HG03139 (cell line): ENCODE measurements at regions not wholly inside any gene's neighbourhood (a gene's known extent, or its start where the extent isn't known, plus 50 kb on each side); places are given as distances from the start of the nearest gene placed in this dataset.
"Not testable (repeated sequence)": the region's sequence is repeated elsewhere in the genome, so short reads cannot be mapped to it uniquely, and the experiment has no call there.

Experiments used
- ATAC-seq: cut with Tn5 transposase; IDR thresholded peaks from one replicate; pipeline ENCODE4 v1.9.1; 2021; ENCODE audit not compliant: unreplicated experiment

DNA sequence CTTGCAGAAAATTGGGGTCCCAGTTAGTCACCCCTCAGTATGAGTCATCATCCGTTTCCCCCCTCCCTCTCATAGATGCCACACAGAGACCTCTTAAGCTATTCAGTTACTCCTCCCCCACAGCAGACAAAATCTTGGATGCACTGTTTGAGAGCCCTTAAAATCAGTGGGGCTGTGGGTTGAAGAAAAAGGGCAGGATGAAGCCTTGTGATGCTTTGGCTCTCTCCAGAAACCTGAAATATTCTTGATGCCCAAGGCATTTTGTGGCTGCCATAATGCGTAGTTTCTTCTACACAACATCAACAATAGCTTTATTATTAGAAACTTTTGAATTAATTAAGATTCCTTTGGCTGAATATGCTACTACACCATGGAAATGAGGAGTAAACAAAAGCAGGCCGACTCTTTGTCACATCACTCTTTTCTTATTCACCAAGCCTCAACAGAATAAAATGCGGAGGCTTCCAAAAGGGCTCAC is 133.8 kb downstream of the MRPS30 start:
- no peak for ATAC-seq

DNA sequence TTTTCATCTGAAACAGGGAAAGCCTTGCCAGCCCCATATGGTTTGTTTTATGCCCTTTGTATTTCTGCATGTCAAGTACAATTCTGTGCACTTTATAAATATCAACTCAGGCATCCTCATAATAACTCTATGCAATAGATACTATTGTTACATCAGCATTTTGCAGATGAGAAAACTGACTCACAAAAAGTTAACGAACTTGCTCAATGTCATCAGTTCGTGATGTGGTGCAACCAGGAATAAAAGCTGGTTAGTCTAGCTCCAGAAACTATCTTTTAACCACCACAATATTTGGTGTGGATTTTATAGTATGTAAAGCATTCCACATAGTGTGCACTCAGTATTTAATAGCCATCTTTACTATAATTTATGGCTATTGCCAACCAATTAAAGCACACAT is 134.9 kb downstream of the MRPS30 start:
- ATAC-seq, result no peak

DNA sequence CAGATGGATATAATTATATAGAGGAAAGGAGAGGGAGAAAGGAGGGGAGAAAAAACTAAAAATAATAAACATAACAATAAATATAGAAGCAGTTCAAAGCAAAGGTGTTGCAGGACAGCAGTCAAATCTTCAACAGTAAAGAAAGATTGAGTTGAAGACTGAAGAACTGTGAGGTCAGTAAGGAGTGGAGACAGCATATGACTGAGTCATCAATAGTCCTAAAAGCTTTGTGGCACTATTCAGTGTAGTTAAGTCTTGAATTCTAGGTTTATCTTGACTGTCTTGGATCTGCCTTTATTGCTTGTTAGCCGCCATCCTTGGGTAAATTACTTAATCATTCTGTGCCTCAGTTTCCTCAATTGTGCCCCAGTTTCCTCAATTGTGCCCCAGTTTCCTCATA is 137.0 kb downstream of the MRPS30 start:
- ATAC-seq, result no peak

DNA sequence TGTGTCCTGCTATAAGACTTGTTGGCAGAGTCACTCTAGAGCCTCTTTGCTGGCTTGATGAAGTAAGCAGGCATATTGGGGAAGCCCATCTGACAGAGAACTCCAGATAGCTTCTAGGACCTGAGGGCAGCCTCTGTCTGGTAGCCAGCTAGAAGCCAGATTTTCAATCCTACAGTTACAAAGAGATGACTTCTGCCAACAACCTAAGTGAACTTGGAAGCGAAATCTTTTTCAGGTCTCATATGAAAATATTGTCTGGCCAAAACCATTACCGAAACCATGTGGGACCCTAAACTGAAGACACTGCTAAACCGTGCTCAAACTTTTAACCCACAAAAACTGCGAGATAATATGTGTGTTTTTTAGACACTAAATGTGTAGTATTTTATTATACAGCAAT is 140.9 kb downstream of the MRPS30 start:
- no peak for ATAC-seq

DNA sequence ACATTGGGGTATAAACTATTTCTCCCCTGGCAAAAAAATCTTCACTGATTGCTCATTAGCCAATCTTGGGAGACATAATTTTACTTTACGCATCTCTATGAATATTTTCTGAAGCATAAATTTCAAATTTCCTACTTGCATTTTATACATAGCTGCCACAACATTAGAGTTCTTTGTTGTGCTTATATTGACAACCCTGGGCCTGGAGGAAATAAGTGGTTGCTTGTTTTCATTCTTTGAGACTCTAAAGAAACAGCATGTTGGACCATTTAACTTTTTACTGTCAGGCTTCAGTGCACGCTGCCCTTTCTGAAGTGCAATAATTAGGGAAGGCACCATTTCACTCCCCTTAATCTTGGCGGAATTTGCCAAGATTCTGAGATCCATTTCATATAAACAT is 142.6 kb downstream of the MRPS30 start:
- no peak for ATAC-seq

DNA sequence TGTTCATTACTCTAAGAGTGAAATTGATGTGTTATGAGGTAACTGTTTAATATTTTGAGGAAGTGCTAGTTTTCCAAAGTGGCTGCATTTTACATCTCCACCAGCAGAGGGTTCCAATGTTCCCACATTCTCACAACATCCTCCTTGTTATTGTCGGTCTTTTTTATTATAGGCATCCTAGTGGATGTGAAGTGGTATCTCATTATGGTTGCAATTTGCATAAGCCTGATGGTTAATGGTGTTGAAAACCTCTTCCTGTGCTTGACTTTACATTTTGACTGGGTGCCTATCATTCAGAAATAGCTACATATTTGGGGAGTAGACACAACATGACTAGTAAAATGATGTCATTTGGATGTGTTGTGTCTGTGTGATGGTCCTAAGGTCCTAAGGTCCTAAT is 143.6 kb downstream of the MRPS30 start:
- peak; percentile 64 for ATAC-seq

DNA sequence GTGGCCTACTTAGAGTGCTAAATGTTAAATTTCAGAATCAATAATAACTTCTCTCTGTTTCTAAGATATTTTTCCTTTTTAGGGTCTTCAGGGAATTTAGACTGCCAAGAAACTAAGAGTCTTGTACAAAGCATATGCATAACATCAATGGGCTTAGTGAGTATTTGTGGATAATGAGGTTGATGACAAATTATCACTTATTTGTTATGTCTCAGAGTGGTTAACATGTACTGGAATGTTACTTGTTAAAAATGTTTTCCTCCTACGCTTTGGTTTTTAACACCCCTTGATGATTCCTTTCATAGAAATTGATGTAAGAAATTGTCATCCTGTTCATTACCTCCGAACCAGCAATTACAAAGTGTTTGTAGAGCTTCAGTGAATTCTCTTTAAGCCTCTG is 144.3 kb downstream of the MRPS30 start:
- no peak for ATAC-seq

DNA sequence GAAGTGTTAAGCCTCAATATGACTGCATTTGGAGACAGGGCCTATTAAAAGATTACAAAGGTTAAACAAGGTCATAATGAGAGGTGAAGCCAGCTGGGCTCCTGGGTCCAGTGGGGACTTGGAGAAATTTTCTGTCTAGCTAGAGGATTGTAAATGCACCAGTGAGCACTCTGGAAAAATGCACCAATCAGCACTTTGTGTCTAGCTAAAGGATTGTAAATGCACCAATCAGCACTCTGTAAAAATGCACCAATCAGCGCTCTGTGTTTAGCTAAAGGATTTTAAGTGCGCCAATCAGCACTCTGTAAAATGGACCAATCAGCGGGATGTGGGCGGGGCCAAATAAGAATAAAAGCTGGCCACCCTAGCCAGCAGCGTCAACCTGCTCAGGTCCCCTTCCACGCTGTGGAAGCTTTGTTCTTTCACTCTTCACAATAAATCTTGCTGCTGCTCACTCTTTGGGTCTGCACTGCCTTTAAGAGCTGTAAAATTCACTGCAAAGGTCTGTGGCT is 150.3 kb downstream of the MRPS30 start:
- not testable (repeated sequence) for ATAC-seq

DNA sequence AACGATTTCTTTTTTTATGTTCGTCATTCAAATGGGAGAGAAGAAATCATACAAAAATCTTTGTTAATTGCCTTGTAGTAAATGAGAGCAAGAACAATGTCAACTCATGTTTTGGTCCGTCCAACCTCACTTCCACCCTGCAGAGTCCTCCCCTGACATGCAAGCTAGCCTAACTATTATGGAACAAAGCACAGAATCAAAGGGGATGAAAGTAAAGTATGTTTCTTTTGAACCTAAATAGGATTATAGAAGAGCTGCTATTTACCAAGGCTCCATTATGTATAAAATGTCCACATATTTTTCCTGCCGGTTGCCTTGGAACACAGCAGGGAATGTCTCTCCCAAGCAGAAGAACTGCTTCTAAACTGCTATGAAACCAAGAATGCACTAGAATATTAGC is 161.1 kb downstream of the MRPS30 start:
- no peak for ATAC-seq

DNA sequence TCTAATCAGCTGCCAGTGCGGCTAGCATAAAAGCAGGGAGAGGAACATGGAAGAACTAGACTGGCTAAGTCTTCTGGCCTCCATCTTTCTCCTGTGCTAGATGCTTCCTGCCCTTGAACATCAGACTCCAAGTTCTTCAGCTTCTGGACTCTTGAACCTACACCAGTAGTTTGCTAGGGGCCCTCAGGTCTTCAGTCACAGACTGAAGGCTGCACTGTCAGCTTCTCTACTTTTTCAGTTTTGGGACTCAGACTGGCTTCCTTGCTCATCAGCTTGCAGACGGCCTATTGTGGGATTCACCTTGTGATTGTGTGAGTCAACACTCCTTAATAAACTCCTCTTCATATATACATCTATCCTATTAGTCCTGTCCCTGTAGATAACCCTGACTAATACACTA is 162.2 kb downstream of the MRPS30 start:
- ATAC-seq, result not testable (repeated sequence)

DNA sequence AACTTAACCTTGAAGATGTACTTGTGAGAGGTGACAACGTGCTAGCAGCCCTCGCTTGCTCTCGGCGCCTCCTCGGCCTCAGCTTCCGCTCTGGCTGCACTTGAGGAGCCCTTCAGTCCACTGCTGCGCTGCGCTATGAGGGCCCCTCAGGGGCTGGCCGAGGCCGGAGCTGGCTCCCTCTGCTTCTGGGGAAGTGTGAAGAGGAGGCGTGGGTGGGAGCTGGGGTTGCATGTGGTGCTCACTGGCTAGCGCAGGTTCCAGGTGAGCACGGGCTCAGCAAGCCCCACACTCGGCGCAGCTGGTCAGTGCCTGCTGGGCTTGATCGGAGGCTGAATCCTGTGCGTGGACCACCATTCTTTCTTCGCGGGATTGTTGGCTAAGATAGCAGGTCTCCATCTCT is 166.1 kb downstream of the MRPS30 start:
- no peak for ATAC-seq

DNA sequence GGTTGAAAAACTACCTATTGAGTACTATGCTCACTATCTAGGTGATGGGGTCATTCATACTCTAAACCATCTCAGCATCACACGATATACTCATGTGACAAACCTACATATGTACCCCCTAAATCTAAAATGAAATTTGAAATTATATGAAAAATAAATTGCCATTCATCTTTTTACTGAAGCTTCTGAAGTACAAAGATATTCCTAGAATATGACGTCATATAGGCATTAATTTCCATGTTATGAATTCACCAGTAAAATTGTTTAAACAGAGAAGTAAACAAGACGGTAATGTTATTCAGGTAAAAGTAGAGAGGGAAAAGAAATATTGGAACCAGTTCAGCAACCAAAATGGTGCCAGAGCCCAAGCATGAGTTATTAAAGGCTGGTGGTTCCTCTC is 173.0 kb downstream of the MRPS30 start:
- ATAC-seq, result no peak

DNA sequence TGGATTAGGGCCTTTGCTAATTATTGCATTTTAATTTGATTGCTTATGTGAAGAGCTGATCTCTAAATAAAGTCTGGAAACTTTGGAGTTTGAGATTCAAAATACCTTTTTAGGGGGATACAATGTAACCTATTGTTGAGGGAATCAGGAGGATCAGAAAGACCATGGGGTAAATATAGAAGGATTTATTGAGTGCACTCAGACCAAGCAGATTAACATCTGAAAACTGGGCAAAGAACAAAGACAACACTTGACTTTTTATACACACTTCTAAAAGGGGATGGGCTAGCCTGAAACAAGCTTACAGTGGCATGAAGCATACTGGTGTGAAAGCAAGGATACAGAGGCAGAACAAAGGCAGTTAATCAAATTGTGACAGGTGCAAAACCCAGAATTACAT is 174.3 kb downstream of the MRPS30 start:
- no peak for ATAC-seq

DNA sequence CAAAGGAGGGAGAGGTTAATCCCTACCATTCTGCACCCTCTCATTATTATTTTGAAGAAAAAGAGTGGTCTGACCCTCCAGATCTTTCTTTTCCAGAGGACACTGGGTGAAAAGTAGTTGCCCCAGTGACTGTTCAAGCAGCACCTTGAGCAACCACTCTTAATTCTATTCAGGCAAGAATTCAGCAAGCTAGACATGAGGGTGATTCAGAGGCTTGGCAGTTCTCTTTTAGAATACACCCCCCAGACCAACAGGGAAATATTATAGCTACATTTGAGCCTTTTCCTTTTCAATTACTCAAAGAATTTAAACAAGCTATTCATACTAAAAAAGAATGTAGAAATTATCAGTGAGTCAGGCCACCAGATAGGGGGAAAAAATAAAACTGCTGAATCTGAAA is 178.3 kb downstream of the MRPS30 start:
- no peak for ATAC-seq

DNA sequence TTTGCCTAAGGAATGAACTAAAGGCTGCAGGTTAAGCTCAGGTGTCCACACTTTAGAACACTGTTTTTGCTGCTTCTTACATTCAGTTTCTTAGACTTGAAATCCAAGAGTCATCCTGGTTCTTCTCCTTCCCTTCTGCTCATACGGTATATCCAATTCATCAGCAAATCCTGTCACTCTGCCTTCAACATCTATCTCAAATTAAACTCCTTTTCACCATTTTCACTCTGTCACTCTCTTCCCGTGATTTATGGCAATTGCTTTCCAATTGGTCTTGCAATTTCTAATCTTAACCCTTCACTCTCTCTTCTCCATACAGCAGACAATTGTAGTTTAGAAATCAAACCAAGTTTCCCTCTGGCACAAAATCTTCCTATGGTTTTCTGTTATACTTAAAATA is 182.9 kb downstream of the MRPS30 start:
- ATAC-seq, result no peak

DNA sequence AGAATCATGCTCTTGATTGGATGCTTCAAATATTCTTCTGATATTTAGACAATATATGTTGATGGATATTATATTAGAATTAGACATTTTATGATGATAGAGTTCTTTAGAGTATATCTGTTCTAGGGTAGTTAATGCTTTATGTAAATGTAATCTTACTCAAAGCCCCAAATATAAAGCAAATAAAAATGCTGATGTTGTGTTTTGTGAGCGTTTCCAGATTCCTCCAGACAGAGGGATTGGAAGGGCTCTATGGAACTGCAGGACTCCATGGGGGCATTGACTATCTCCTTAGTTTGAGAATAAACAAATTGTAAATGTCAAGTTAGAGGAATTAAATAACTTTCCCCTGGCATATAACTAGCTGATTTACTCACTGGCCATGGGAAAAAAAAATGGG is 184.5 kb downstream of the MRPS30 start:
- ATAC-seq, result no peak

DNA sequence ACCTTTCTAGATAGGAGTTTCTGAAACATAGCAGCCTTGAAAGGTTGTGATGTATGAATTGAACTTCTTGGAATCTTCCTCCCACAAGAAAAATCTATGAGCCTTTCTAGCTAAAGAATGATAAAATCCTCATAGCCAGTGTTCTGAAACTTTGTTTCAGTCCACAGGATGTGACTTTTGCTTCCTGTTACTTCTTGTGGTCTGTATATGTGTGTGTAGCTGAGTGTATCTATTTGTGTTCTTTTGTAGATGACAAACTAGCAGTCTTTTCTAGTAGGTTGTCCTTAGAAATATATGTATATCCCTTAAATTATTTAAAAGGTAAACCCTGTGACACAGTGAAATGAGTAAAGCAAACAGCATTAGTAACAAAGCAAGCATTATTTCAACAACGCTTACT is 188.8 kb downstream of the MRPS30 start:
- no peak for ATAC-seq

DNA sequence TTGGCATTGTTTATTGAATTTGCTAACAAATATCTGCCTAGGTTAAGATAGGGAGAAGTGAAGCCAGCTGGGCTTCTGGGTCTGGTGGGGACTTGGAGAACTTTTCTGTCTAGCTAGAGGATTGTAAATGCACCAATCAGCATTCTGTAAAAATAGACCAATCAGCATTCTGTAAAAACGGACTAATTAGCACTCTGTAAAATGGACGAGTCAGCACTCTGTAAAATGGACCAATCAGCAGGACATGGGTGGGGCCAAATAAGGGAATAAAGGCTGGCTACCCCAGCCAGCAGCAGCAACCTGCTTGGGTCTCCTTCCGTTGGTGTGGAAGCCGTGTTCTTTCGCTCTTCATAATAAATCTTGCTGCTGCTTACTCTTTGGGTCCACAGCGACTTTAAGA is 198.4 kb downstream of the MRPS30 start:
- ATAC-seq, result not testable (repeated sequence)

DNA sequence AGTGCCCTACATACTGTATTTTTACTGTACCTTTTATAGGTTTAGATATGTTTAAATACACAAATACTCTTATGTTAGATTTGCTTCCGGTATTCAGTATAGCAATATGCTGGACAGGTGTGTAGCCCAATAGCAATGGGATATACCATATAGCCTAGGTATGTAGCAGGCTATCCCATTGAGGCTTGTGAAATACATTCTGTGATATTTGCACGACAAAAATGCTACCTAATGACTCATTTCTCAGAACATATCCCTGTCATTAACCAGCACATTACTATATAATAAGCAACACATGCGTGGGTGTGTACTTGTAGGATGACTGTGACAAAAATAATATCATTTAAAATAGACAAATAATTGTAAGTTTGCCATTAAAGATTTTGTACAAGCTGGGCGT is 208.8 kb downstream of the MRPS30 start:
- no peak for ATAC-seq

DNA sequence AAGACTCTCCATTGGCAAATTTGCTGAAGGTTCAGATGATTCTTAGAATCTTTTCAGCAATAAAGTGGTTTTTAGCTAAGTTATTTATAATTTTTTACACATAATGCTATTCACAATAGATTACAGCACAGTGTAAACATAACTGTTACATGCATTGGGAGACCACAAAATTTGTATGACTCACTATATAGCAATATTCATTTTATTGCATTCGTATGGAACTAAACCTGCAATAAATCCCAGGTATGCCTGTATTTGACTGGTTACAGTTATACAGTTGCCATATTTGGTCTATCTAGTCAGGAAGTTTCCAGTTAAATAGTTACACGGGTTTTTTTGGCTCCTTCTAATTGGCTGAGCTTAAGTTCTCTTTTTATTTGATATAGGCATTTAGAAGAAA is 220.8 kb downstream of the MRPS30 start:
- ATAC-seq, result no peak

DNA sequence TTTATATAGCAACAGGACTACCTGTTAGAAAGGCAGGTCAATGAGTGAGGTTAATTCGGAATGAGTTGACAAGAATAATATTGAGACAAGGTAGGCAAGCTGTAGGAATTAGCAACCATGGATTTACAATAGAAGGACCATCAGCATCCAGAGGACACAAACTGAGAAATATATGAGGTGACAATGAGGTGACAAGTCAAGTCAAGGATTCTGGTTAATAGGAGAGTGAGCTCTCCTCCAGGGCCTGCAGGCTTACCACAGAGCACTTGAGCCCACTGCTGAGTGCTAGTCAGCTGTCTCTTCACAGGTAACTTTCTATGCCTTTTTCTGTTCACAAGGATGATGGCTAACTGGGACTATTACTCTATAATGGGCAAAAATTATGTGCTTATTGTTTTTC is 227.2 kb downstream of the MRPS30 start:
- ATAC-seq, result no peak

DNA sequence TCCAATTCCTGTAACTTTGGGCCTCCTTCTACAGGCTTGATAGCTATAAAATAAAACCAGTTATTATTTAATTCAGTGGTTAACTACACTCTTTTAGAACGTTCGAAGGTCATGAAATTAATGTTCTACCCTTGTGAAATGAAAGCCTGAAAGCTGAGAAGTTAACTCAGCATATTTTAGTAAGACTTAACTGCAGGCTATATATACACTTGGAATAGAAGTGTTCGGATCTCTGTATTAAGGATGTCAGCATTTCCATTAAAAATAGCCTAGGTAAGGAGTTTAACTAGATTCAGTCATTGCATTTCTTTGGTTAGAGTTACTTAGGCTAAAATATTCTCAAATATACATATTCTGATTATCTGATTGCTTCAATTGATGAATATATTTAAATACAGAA is 229.2 kb downstream of the MRPS30 start:
- ATAC-seq, result no peak

DNA sequence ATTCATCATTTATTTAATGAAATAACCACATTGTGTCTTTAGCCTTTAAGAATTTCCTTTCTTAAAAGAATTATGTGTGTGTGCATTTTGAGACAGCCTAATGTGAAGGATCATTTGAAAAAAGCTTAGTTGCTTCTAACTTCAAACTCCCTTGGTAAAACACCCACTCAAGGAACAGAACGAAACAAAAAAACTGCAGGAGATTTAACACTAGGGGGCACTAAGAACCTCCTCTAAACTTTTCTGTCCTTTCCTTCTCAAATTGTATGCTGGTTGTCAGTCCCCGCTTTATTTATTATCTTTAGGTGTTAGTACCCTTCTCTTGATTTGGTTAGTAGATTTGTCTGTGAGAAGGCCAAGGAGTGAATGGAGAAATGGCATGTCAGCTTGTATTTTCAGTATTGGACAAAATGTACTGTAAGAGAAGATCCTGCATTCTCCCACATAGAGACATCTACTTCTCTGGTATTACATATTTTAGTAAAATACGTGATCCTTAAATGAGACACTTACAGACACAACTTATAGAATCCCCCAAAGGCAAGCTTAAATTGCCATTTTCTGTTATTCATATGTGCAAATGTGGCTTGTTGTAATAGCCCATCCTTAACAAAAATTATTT is 229.7 kb downstream of the MRPS30 start:
- no peak for ATAC-seq
